GM10266 (cell line): ENCODE measurements at regions not wholly inside any gene's neighbourhood (a gene's known extent, or its start where the extent isn't known, plus 50 kb on each side); places are given as distances from the start of the nearest gene placed in this dataset.

Experiments
- DNase-seq: peaks from one replicate; pipeline ENCODE4 v3.0.0; 2012; ENCODE audit errors: extremely low spot score
- CTCF ChIP-seq: IDR thresholded peaks from 2 replicates; pipeline ENCODE4 v1.5.1; 2012; ENCODE audit warnings: mild to moderate bottlenecking, low read depth; ENCODE audit not compliant: control insufficient read depth, insufficient read depth; ENCODE audit errors: missing control alignments

DNA sequence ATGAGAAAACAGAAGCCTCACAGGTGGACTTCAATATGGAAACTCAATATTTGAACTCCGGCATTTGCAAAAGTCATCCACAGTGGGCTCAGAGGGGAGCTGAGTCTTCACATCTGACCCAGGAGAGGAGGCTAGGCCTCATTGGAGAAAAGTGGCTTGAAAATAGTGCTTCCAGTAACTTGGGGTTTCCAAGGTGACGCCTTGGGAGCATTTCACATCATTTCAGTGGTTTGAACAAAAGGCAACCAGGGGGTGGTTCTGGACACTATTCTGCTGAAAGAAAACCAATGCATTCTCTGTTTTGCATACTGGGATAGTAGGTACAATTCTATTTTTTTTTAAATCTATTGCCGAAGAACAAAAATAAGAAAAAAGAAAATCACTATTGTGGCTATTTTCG lies 599.2 kb upstream of the POM121L12 start:
- DNase-seq, result no peak
- no peak for TF ChIP-seq CTCF

- no peak for DNase-seq
- TF ChIP-seq CTCF, result no peak
These were observed 604.2 kb upstream of the POM121L12 start for GRCh38 chr7:52431082-52431815.

- no peak for TF ChIP-seq CTCF
- no peak for DNase-seq
These were observed 612.2 kb upstream of the POM121L12 start for GRCh38 chr7:52423251-52423650.

- TF ChIP-seq CTCF, result no peak
- no peak for DNase-seq
These were observed 622.4 kb upstream of the POM121L12 start for GRCh38 chr7:52413051-52413450.

DNA sequence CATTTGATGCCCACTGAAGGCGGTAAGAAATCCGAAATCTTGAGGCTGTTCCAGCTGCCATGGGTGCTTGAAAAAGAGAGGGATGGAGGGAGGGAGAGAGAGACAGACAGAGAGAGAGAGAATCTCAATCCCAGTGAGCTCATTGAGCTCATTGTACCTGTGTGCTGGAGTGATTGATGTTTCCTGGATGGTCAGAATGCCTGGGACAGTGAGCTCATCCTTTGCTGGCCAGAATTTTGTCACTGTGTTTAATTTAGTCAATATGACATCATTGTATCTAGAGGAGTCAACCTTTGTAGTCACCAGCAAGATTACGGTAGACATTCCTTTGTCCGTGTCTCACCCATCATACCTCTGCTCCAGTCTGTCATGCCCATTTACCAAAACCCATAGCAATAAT lies 625.4 kb upstream of the POM121L12 start:
- no peak for TF ChIP-seq CTCF
- no peak for DNase-seq

DNA sequence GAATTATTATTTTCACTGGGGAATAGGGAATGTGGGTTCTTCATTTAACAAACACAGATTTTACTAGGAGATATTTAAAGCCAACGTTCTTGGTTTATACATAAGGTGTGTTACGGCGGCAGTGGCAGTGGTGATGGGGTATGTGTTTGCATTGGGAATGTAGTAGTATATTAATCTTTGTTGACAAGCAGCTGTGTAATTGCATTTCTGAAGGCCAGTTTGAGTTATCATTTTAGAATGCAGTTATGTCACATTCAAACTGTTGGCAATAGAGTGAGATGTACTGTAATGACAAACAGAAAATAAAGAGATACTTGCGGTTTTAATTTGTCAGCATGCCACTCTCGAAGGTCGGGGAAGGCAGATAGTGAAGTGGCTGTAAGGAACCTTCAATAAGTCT lies 628.6 kb upstream of the POM121L12 start:
- no peak for DNase-seq
- no peak for TF ChIP-seq CTCF

DNA sequence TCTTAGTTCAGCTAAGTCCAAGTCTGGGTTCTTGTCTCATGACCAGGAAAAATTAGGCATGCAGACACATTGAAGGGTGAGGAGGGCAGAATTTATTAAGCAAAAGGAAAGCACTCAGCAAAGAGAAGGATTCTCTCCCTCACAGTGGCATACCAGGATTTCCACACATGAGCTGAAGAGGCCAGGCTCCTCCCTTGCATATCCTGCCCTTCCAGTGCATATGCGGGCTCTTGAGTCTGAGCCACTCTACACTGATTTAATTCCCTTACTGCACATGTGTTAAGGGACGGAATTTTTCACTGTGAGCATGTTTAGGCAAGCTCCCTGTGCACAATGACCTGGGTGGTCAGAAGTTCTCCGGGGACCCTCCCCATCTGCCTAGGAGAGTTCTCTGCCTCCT lies 652.7 kb upstream of the POM121L12 start:
- no peak for TF ChIP-seq CTCF
- no peak for DNase-seq
